GM12878 (cell line): ENCODE measurements at regions not wholly inside any gene's neighbourhood (a gene's known extent, or its start where the extent isn't known, plus 50 kb on each side); places are given as distances from the start of the nearest gene placed in this dataset.

ENCODE experiments used
- ATF3 ChIP-seq: IDR thresholded peaks from 2 replicates; pipeline ENCODE4 v1.6.1; 2011; ENCODE audit warnings: low read depth, mild to moderate bottlenecking, low read length, moderate library complexity, borderline replicate concordance; ENCODE audit errors: extremely low read depth
- CEBPZ ChIP-seq: fragments of 150-350 bp; IDR thresholded peaks from 2 replicates; pipeline ENCODE4 v1.6.1; 2016; ENCODE audit warnings: low read depth, low read length
- CHD1 ChIP-seq: IDR thresholded peaks from 2 replicates; pipeline ENCODE4 v1.6.1; 2012; ENCODE audit warnings: low read depth, low read length, improper control_type of control experiment
- CREB1 ChIP-seq: IDR thresholded peaks from 2 replicates; pipeline ENCODE4 v1.6.1; 2012; ENCODE audit warnings: low read depth, mild to moderate bottlenecking, inconsistent platforms
- DPF2 ChIP-seq: fragments of 450-650 bp; IDR thresholded peaks from 2 replicates; pipeline ENCODE4 v1.6.1; 2017; ENCODE audit warnings: mild to moderate bottlenecking
- FOS ChIP-seq: IDR thresholded peaks from 3 replicates; pipeline ENCODE4 v1.6.1; 2011; ENCODE audit warnings: borderline replicate concordance; ENCODE audit not compliant: insufficient read length; ENCODE audit errors: extremely low read depth
- HSF1 ChIP-seq: fragments of 150-350 bp; IDR thresholded peaks from 2 replicates; pipeline ENCODE4 v1.6.1; 2014; ENCODE audit warnings: mild to moderate bottlenecking, low read depth, low read length
- MAX ChIP-seq: IDR thresholded peaks from 2 replicates; pipeline ENCODE4 v1.6.1; 2012; ENCODE audit warnings: low read depth, low read length, improper control_type of control experiment
- MTA3 ChIP-seq: IDR thresholded peaks from 2 replicates; pipeline ENCODE4 v1.6.1; 2012; ENCODE audit warnings: low read length, inconsistent platforms, borderline replicate concordance
- MXI1 ChIP-seq: fragments of 150-350 bp; IDR thresholded peaks from 2 replicates; pipeline ENCODE4 v1.6.1; 2011; ENCODE audit warnings: low read depth, mild to moderate bottlenecking, inconsistent platforms, low read length, improper control_type of control experiment
- NR2C1 ChIP-seq: fragments of 450-650 bp; IDR thresholded peaks from 2 replicates; pipeline ENCODE4 v1.6.1; 2017; ENCODE audit warnings: antibody characterized with exemption, mild to moderate bottlenecking, moderate library complexity
- PAX5 ChIP-seq: IDR thresholded peaks from 2 replicates; pipeline ENCODE4 v1.6.1; 2011; ENCODE audit warnings: low read depth, low read length, borderline replicate concordance
- PKNOX1 ChIP-seq: fragments of 450-650 bp; IDR thresholded peaks from 2 replicates; pipeline ENCODE4 v1.6.1; 2016; ENCODE audit warnings: mild to moderate bottlenecking
- RAD51 ChIP-seq: fragments of 450-650 bp; IDR thresholded peaks from 2 replicates; pipeline ENCODE4 v1.6.1; 2016; ENCODE audit warnings: moderate library complexity, mild to moderate bottlenecking, inconsistent platforms
- RBBP5 ChIP-seq: fragments of 200-600 bp; sonication (generic); conservative IDR thresholded peaks from 2 replicates; pipeline ENCODE4 v1.6.1; 2016
- SMAD1 ChIP-seq: fragments of 450-650 bp; IDR thresholded peaks from 2 replicates; pipeline ENCODE4 v1.6.1; 2018; ENCODE audit warnings: mild to moderate bottlenecking, low read depth; ENCODE audit not compliant: partially characterized antibody
- SPI1 ChIP-seq: IDR thresholded peaks from 2 replicates; pipeline ENCODE4 v1.6.1; 2011; ENCODE audit warnings: low read depth, mild to moderate bottlenecking, low read length, moderate library complexity, borderline replicate concordance; ENCODE audit not compliant: insufficient read depth
- SREBF1 ChIP-seq: IDR thresholded peaks from 2 replicates; pipeline ENCODE4 v1.6.1; 2012; ENCODE audit warnings: mild to moderate bottlenecking, low read length
- USF2 ChIP-seq: IDR thresholded peaks from 2 replicates; pipeline ENCODE4 v1.6.1; 2011; ENCODE audit warnings: low read depth, low read length, improper control_type of control experiment, borderline replicate concordance
- ZBTB4 ChIP-seq: fragments of 450-650 bp; formaldehyde crosslinking; IDR thresholded peaks from 2 replicates; pipeline ENCODE4 v1.4.0; 2022; ENCODE audit warnings: mild to moderate bottlenecking, moderate library complexity
- ZNF622 ChIP-seq: fragments of 450-650 bp; IDR thresholded peaks from 2 replicates; pipeline ENCODE4 v1.6.1; 2017; ENCODE audit warnings: mild to moderate bottlenecking, inconsistent platforms

- TF ChIP-seq PKNOX1 (no peak), SMAD1 (no peak), SREBF1 (no peak), MXI1 (no peak), CREB1 (no peak), ATF3 (no peak), CHD1 (no peak), SPI1 (peak; percentile 77), RBBP5 (no peak), MTA3 (no peak), FOS (no peak), ZNF622 (no peak), PAX5 (no peak), MAX (no peak), CEBPZ (no peak), RAD51 (no peak), NR2C1 (no peak), ZBTB4 (CRISPR knock-in tag) (no peak), USF2 (no peak), DPF2 (peak; percentile 89), HSF1 (no peak)
Observed at GRCh38 chr7:34396437-34397064, 261.5 kb upstream of the NPSR1 start (continued).
